Activated T-cell treated with anti-CD3 and anti-CD28 coated beads for 1 hour (primary cell): ENCODE measurements at regions not wholly inside any gene's neighbourhood (a gene's known extent, or its start where the extent isn't known, plus 50 kb on each side); places are given as distances from the start of the nearest gene placed in this dataset.

Source experiments
- DNase-seq: peaks from one replicate; pipeline ENCODE4 v3.0.0-alpha.2; 2020; ENCODE audit warnings: low read depth

GRCh38 chr13:33466262-33466661 is 180.7 kb upstream of the STARD13 start:
- DNase-seq, result no peak

- no peak for DNase-seq
Measured at GRCh38 chr13:33467556-33467955, 182.0 kb upstream of the STARD13 start.

GRCh38 chr13:33471204-33471603 is 185.6 kb upstream of the STARD13 start:
- no peak for DNase-seq

- DNase-seq, result no peak
Measured at GRCh38 chr13:33472446-33472845, 186.9 kb upstream of the STARD13 start.

- DNase-seq, result no peak
Measured at GRCh38 chr13:33479105-33479504, 193.6 kb upstream of the STARD13 start.

GRCh38 chr13:33480561-33480960 is 195.0 kb upstream of the STARD13 start:
- DNase-seq, result no peak

GRCh38 chr13:33483471-33483870 is 197.9 kb upstream of the STARD13 start:
- DNase-seq, result no peak

- no peak for DNase-seq
Measured at GRCh38 chr13:33485247-33485646, 199.7 kb upstream of the STARD13 start.

- DNase-seq, result no peak
Measured at GRCh38 chr13:33487575-33488243, 202.2 kb upstream of the STARD13 start.

GRCh38 chr13:33489563-33489962 is 204.0 kb upstream of the STARD13 start:
- DNase-seq, result no peak

GRCh38 chr13:33490461-33491327 is 205.1 kb upstream of the STARD13 start:
- DNase-seq, result no peak

- no peak for DNase-seq
Measured at GRCh38 chr13:33493672-33494365, 208.3 kb upstream of the STARD13 start.

GRCh38 chr13:33494596-33495204 is 209.1 kb upstream of the STARD13 start:
- no peak for DNase-seq

- DNase-seq, result no peak
Measured at GRCh38 chr13:33496336-33496735, 210.8 kb upstream of the STARD13 start.

- DNase-seq, result no peak
Measured at GRCh38 chr13:33497146-33497845, 211.7 kb upstream of the STARD13 start.

GRCh38 chr13:33508060-33508459 is 222.5 kb upstream of the STARD13 start:
- no peak for DNase-seq

GRCh38 chr13:33509642-33510229 is 224.2 kb upstream of the STARD13 start:
- DNase-seq, result no peak

- no peak for DNase-seq
Measured at GRCh38 chr13:33510350-33510970, 224.9 kb upstream of the STARD13 start.

- DNase-seq, result no peak
Measured at GRCh38 chr13:33512880-33513554, 227.5 kb upstream of the STARD13 start.

- DNase-seq, result no peak
Measured at GRCh38 chr13:33514362-33514761, 228.8 kb upstream of the STARD13 start.
